ENCODE measurements at regions not wholly inside any gene's neighbourhood (a gene's known extent, or its start where the extent isn't known, plus 50 kb on each side); places are given as distances from the start of the nearest gene placed in this dataset.

DNA sequence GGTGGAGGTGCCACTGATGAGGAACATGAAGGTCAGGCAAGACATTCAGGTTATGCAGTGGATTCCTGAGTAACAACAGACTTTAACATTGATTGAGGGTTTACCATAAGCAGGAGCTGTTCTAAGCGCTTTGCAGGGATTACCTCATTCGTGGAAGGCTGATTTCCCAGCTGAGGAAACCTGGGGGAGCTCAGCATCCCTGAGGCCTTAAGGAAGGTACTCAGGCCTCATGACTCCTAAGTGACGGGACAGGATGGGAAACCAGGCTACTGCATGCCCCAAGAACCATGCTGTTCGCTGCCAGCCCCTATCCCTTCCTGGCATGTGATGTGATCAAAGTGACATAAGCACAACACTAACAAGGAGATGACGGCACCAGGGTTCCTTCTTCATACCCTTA is 143.6 kb upstream of the NFE2L3 start:
- H3K27me3 ChIP-seq (ENCODE audit: control insufficient read depth, insufficient read depth, low read length) = no peaks in the 10 kb centered on the region
- no peaks in the 10 kb centered on the region for H3K36me3 ChIP-seq (ENCODE audit: control insufficient read depth, low read depth, low read length)
- H3K4me3 ChIP-seq (ENCODE audit: low read length) = no peak overlapping the region
- H3K9me3 ChIP-seq (ENCODE audit: control insufficient read depth, low read depth, low read length) = peaks cover 12% of the 10 kb centered on the region
- no peaks in the 10 kb centered on the region for H3K4me1 ChIP-seq (ENCODE audit: control insufficient read depth, low read depth, low read length)
- H3K9ac ChIP-seq (ENCODE audit: low read length) = no peak overlapping the region
- H3K27ac ChIP-seq (ENCODE audit: low read length) = no peak overlapping the region

DNA sequence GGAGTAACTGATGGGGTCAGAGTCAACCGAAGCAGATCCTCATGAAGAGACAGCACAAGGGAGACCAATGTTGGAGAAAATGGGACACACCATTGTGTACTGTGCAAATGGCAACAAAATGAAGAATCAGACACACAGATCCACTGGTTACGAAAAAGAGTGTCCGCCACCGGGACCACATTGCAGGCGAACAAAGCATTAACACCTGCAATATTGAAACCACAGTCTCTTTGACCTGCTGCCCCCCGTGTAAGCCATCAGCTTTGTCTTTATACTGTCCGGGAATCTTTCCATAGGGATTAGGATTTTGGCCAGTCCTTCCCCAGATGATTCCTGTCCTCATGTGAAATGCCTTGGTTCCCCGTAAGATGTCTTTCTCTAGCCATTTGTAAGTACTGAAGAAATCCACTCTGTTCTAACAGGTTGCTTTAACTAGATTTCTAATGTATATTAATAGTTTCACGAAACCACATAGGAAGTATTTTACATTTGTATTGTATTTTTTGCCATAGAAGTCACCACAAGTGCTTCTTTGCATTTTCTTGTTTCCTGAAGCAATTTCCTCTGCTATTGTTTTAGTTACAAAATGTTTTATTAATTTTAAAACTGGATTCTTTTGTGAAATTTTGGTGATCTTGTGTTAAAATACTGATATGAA is 140.8 kb upstream of the NFE2L3 start:
- H3K9me3 ChIP-seq (ENCODE audit: control insufficient read depth, low read depth, low read length) = peaks cover 16% of the 10 kb centered on the region
- H3K27ac ChIP-seq (ENCODE audit: low read length) = no peak overlapping the region
- no peak overlapping the region for H3K4me3 ChIP-seq (ENCODE audit: low read length)
- H3K9ac ChIP-seq (ENCODE audit: low read length) = no peak overlapping the region
- H3K36me3 ChIP-seq (ENCODE audit: control insufficient read depth, low read depth, low read length) = no peaks in the 10 kb centered on the region
- no peaks in the 10 kb centered on the region for H3K27me3 ChIP-seq (ENCODE audit: control insufficient read depth, insufficient read depth, low read length)
- no peaks in the 10 kb centered on the region for H3K4me1 ChIP-seq (ENCODE audit: control insufficient read depth, low read depth, low read length)

DNA sequence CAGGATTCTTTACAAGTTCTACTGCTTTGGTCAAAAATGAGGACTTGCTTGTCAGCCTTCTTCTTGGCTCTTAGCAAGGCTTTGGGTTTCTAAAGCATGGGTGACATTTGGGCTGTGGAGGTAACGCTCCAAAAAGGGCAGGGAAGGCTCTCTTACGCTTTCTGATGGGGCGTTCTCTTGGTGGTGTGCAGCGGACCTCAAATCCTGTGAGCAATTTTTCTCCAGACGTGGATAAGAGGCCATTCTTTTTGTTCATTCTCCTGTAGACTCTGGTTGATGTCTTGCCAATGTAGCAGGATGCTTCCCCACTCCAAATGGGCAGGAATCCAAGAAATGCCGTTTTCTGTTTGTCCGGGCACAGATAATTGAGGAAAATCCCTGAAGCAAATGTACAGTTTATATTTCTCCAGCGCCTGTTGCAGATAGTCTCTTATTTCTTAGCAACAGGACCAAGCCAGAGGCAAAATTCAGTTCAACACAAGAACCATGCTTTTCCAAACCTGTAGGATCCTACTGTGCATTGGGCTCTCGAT is 138.4 kb upstream of the NFE2L3 start:
- Histone ChIP-seq H3K9ac (ENCODE audit: low read length) (no peak overlapping the region), H3K4me3 (ENCODE audit: low read length) (no peak overlapping the region), H3K27me3 (ENCODE audit: control insufficient read depth, insufficient read depth, low read length) (no peaks in the 10 kb centered on the region), H3K27ac (ENCODE audit: low read length) (no peak overlapping the region), H3K9me3 (ENCODE audit: control insufficient read depth, low read depth, low read length) (peaks cover 18% of the 10 kb centered on the region), H3K4me1 (ENCODE audit: control insufficient read depth, low read depth, low read length) (no peaks in the 10 kb centered on the region), H3K36me3 (ENCODE audit: control insufficient read depth, low read depth, low read length) (no peaks in the 10 kb centered on the region)

DNA sequence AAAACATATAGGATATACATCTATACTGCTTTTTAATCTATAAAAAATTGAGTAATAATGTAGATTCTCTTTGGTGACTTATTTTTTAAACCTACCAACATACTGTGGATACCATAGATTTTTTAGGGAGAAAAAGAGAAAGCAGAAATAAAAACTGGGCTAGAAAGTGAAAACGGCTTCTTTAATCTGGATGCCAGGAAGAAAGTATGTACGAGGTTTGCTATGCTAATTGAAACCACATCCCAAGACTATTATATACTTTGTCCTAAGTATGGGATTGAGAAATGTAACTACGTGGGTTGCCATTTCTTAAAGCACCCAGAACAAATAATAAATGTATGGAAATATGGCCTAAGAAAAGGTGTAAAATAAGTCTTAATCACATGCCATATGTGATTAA is 129.0 kb upstream of the NFE2L3 start:
- no peak overlapping the region for H3K4me3 ChIP-seq (ENCODE audit: low read length)
- no peaks in the 10 kb centered on the region for H3K36me3 ChIP-seq (ENCODE audit: control insufficient read depth, low read depth, low read length)
- no peaks in the 10 kb centered on the region for H3K27me3 ChIP-seq (ENCODE audit: control insufficient read depth, insufficient read depth, low read length)
- no peaks in the 10 kb centered on the region for H3K9me3 ChIP-seq (ENCODE audit: control insufficient read depth, low read depth, low read length)
- H3K27ac ChIP-seq (ENCODE audit: low read length) = no peak overlapping the region
- H3K4me1 ChIP-seq (ENCODE audit: control insufficient read depth, low read depth, low read length) = peaks cover 16% of the 10 kb centered on the region
- H3K9ac ChIP-seq (ENCODE audit: low read length) = no peak overlapping the region

DNA sequence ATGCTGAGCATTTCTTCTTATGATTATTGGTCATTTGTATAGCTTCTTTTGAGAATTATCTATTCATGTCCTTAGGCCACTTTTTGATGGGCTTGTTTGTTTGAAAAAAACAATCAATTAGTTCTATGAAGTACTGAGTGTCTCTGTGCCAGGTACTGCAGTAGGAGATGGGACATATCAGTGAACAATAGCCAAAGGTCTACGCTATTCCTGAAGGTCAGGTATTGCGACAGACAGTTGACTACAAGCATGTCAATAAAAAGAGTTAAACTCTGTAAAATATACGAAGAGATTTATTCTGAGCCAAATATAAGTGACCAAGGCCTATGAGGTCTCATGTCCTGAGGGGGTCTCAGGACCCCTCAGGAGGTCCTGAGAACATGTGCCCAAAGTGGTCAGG is 122.1 kb upstream of the NFE2L3 start:
- Histone ChIP-seq H3K4me3 (ENCODE audit: low read length) (no peak overlapping the region), H3K4me1 (ENCODE audit: control insufficient read depth, low read depth, low read length) (no peaks in the 10 kb centered on the region), H3K36me3 (ENCODE audit: control insufficient read depth, low read depth, low read length) (no peaks in the 10 kb centered on the region), H3K9me3 (ENCODE audit: control insufficient read depth, low read depth, low read length) (no peaks in the 10 kb centered on the region), H3K27me3 (ENCODE audit: control insufficient read depth, insufficient read depth, low read length) (no peaks in the 10 kb centered on the region), H3K27ac (ENCODE audit: low read length) (no peak overlapping the region), H3K9ac (ENCODE audit: low read length) (no peak overlapping the region)

DNA sequence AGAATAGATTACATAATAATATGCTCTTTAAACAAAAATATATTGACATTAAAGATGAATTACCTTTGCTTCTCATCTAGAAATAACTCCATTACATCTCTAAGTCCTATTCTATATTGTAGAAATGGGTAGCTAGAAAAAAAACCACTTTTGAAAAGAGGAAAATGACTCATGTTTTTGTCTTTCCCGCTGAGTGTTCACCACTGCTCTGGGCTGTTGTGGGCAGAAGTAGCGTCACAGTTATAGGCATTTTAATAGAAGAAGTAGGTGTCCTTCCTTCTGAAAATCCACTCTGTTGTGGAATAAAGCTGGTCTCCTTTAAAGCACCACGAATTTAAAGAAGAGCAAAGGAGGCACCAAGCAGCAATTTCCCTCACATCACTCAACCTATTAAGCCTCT is 117.6 kb upstream of the NFE2L3 start:
- H3K27ac ChIP-seq (ENCODE audit: low read length) = no peak overlapping the region

DNA sequence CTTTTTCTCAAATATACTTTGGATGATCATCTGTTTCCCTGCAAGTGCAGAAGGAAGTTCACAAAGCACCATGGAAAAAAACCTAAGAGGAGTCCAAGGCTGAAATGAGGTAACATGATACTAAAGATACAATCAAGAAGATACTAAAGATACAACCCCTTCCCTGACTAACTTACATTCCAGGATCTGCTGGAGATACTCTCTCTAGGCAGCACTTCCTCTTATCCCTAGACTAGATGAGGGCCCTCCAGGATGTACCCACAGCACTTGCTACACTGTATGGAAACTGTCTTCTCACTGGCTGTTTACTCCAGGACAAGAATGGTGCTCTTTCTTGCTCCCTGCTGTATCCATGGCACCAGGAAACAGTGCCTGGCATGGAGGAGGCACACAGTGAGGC is 116.4 kb upstream of the NFE2L3 start:
- Histone ChIP-seq H3K4me3 (ENCODE audit: low read length) (no peak overlapping the region), H3K4me1 (ENCODE audit: control insufficient read depth, low read depth, low read length) (no peaks in the 10 kb centered on the region), H3K27ac (ENCODE audit: low read length) (no peak overlapping the region), H3K9ac (ENCODE audit: low read length) (no peak overlapping the region), H3K27me3 (ENCODE audit: control insufficient read depth, insufficient read depth, low read length) (no peaks in the 10 kb centered on the region), H3K9me3 (ENCODE audit: control insufficient read depth, low read depth, low read length) (no peaks in the 10 kb centered on the region), H3K36me3 (ENCODE audit: control insufficient read depth, low read depth, low read length) (no peaks in the 10 kb centered on the region)

More for the DNA sequence above, 117.6 kb upstream of the NFE2L3 start:
- H3K4me1 ChIP-seq (ENCODE audit: control insufficient read depth, low read depth, low read length) = no peaks in the 10 kb centered on the region
- H3K36me3 ChIP-seq (ENCODE audit: control insufficient read depth, low read depth, low read length) = no peaks in the 10 kb centered on the region
- H3K27me3 ChIP-seq (ENCODE audit: control insufficient read depth, insufficient read depth, low read length) = no peaks in the 10 kb centered on the region
- no peak overlapping the region for H3K4me3 ChIP-seq (ENCODE audit: low read length)
- H3K9ac ChIP-seq (ENCODE audit: low read length) = no peak overlapping the region
- H3K9me3 ChIP-seq (ENCODE audit: control insufficient read depth, low read depth, low read length) = no peaks in the 10 kb centered on the region

DNA sequence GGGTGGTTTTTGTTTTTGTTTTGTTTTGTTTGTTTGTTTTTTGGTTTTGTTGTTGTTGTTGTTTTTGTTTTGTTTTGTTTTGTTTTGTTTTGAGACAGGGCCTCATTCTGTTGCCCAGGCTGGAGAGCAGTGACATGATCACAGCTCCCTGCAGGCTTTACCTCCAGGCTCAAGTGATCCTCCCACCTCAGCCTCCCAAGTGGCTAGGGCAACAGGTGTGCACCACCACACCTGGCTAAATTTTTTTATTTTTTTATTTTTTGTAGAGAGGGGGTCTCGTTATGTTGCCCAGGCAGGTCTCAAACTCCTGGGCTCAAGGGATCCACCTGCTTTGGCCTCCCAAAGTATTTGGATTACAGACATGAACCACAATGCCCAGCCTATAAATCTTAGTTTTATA is 115.9 kb upstream of the NFE2L3 start:
- Histone ChIP-seq H3K36me3 (ENCODE audit: control insufficient read depth, low read depth, low read length) (no peaks in the 10 kb centered on the region), H3K9me3 (ENCODE audit: control insufficient read depth, low read depth, low read length) (no peaks in the 10 kb centered on the region), H3K4me3 (ENCODE audit: low read length) (no peak overlapping the region), H3K9ac (ENCODE audit: low read length) (no peak overlapping the region), H3K27ac (ENCODE audit: low read length) (no peak overlapping the region), H3K27me3 (ENCODE audit: control insufficient read depth, insufficient read depth, low read length) (no peaks in the 10 kb centered on the region), H3K4me1 (ENCODE audit: control insufficient read depth, low read depth, low read length) (no peaks in the 10 kb centered on the region)

DNA sequence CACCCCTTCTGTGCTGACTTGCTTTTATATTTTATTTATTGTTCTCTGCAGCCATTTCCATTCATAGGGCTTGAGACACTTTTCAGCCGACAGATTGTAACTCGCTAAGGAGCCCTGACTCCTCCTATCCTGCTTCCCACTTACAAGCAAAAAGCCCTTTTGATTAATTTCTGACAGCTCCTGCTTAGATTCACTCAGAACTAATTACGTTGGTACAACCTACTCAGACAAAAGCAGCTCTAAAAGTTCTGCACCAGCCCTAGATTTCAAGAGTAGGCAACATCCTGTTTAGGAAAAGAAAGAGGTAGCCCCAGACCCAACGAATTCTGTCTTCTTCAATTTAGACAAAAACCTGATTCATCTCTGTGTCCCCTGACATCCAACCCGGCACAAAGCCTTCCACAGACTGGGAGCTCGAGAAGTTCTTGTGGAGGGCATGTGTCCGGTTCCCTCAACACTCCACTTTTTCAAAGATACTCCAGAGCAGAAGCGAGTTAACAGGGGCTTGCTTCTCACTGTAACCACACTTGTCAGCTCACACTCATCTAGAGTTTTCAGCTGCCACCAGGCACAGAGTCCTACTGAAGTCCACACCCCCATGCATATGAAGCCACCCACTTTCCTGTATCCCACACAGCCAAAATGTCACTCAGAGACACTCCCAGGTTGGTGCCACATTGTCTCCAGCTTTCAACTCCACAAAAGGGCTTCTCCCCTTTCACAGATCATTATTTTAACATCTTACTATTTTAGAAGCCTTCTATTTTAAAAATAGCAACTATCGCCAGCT is 113.6 kb upstream of the NFE2L3 start:
- no peak overlapping the region for H3K9ac ChIP-seq (ENCODE audit: low read length)
- H3K27ac ChIP-seq (ENCODE audit: low read length) = no peak overlapping the region
- no peaks in the 10 kb centered on the region for H3K36me3 ChIP-seq (ENCODE audit: control insufficient read depth, low read depth, low read length)
- no peaks in the 10 kb centered on the region for H3K27me3 ChIP-seq (ENCODE audit: control insufficient read depth, insufficient read depth, low read length)
- no peaks in the 10 kb centered on the region for H3K4me1 ChIP-seq (ENCODE audit: control insufficient read depth, low read depth, low read length)
- no peaks in the 10 kb centered on the region for H3K9me3 ChIP-seq (ENCODE audit: control insufficient read depth, low read depth, low read length)
- no peak overlapping the region for H3K4me3 ChIP-seq (ENCODE audit: low read length)

DNA sequence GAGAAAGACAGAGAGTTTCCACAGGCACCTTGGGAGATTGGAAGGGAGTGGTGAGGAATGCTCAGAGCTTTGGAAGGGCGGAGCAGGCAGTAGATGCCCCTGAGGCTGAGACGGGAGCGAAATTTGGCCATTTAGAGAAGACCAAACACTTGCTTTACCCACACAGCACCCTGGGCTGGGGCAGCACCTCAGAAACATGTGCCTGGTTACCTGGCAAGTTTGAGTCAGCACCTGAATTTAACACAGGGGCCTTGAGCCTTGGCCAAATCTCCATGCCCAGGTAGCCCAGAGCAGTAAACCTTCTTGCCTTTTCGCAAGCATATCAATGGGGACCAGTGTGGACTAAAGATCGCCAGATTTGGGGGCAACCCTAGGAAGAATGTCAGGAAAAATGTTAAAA is 111.9 kb upstream of the NFE2L3 start:
- no peaks in the 10 kb centered on the region for H3K27me3 ChIP-seq (ENCODE audit: control insufficient read depth, insufficient read depth, low read length)
- H3K4me3 ChIP-seq (ENCODE audit: low read length) = no peak overlapping the region
- H3K9me3 ChIP-seq (ENCODE audit: control insufficient read depth, low read depth, low read length) = no peaks in the 10 kb centered on the region
- H3K27ac ChIP-seq (ENCODE audit: low read length) = no peak overlapping the region
- no peaks in the 10 kb centered on the region for H3K4me1 ChIP-seq (ENCODE audit: control insufficient read depth, low read depth, low read length)
- no peaks in the 10 kb centered on the region for H3K36me3 ChIP-seq (ENCODE audit: control insufficient read depth, low read depth, low read length)
- H3K9ac ChIP-seq (ENCODE audit: low read length) = no peak overlapping the region

DNA sequence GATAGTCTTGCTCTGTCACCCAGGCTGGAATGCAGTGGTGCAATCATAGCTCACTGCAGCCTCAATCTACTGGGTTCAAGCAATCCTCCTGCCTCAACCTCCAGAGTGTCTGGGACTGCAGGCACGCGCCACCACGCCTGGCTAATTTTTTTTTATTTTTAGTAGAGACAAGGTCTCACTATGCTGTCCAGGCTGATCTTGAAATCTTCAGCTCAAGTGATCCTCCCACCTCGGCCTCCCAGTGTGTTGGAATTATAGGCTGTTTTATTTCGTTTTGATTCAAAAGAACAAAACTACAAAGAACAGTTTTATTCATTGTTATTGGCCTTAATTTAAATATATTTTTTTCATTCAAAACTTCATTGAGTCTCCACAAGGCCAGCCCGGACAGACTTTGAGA is 109.8 kb upstream of the NFE2L3 start:
- Histone ChIP-seq H3K27ac (ENCODE audit: low read length) (no peak overlapping the region), H3K4me1 (ENCODE audit: control insufficient read depth, low read depth, low read length) (no peaks in the 10 kb centered on the region), H3K36me3 (ENCODE audit: control insufficient read depth, low read depth, low read length) (no peaks in the 10 kb centered on the region), H3K9ac (ENCODE audit: low read length) (no peak overlapping the region), H3K4me3 (ENCODE audit: low read length) (no peak overlapping the region), H3K27me3 (ENCODE audit: control insufficient read depth, insufficient read depth, low read length) (no peaks in the 10 kb centered on the region), H3K9me3 (ENCODE audit: control insufficient read depth, low read depth, low read length) (no peaks in the 10 kb centered on the region)

DNA sequence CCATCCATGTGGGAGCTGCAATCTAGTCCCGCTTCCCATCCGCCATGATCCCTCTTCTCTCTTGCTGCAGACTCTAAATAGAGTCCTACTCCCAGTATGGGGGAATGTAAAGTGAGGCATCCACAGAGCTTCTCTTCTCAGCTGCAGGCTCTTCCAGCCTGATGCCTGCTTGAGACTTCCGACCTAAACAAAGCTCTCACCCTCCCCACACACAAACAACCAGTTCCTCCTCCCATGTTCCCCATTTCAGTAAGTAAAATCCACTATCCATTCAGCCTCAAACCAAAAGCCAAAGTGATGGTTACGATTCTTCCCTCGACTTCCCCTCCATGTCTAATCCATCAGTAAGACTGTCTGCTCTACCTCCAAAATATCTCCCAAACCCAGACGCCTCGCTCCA is 108.2 kb upstream of the NFE2L3 start:
- Histone ChIP-seq H3K4me1 (ENCODE audit: control insufficient read depth, low read depth, low read length) (no peaks in the 10 kb centered on the region), H3K27me3 (ENCODE audit: control insufficient read depth, insufficient read depth, low read length) (no peaks in the 10 kb centered on the region), H3K4me3 (ENCODE audit: low read length) (no peak overlapping the region), H3K9me3 (ENCODE audit: control insufficient read depth, low read depth, low read length) (no peaks in the 10 kb centered on the region), H3K9ac (ENCODE audit: low read length) (no peak overlapping the region), H3K36me3 (ENCODE audit: control insufficient read depth, low read depth, low read length) (no peaks in the 10 kb centered on the region), H3K27ac (ENCODE audit: low read length) (no peak overlapping the region)
